H1 (cell line): ENCODE measurements at regions not wholly inside any gene's neighbourhood (a gene's known extent, or its start where the extent isn't known, plus 50 kb on each side); places are given as distances from the start of the nearest gene placed in this dataset.

ENCODE experiments used
- ATF2 ChIP-seq: IDR thresholded peaks from 2 replicates; pipeline ENCODE4 v1.6.1; 2012; ENCODE audit warnings: low read length, inconsistent platforms
- CHD2 ChIP-seq: IDR thresholded peaks from 2 replicates; pipeline ENCODE4 v1.6.1; 2012; ENCODE audit warnings: low read length, improper control_type of control experiment
- CTCF ChIP-seq, 3 experiments: IDR thresholded peaks; 1 replicate in 2 of 3; 2 replicates in 1 of 3; pipeline versions ENCODE4 v1.5.1 to v1.6.1; 2011; ENCODE audit warnings: low read length in 3 of 3, mild to moderate bottlenecking in 3 of 3, inconsistent platforms in 2 of 3, low read depth in 1 of 3, moderate library complexity in 1 of 3; ENCODE audit not compliant: insufficient read depth in 1 of 3; ENCODE audit errors: control extremely low read depth in 1 of 3
- EZH2 ChIP-seq: fragments of 200-600 bp; sonication (generic); IDR thresholded peaks from 2 replicates; pipeline ENCODE4 v1.7.1; 2012; ENCODE audit warnings: low read depth, mild to moderate bottlenecking, moderate library complexity, low read length, inconsistent platforms; ENCODE audit not compliant: severe bottlenecking
- NRF1 ChIP-seq: IDR thresholded peaks from 2 replicates; pipeline ENCODE4 v1.6.1; 2011; ENCODE audit warnings: mild to moderate bottlenecking, low read depth, low read length, improper control_type of control experiment
- POLR2AphosphoS5 ChIP-seq: IDR thresholded peaks from 2 replicates; pipeline ENCODE4 v1.6.1; 2011; ENCODE audit warnings: low read depth, low read length
- SP4 ChIP-seq: IDR thresholded peaks from 2 replicates; pipeline ENCODE4 v1.6.1; 2012; ENCODE audit warnings: low read length, inconsistent platforms
- TF ChIP-seq, protein P1 (sequence below): IDR thresholded peaks from 2 replicates; pipeline ENCODE4 v1.6.1; 2012; ENCODE audit warnings: inconsistent platforms

DNA sequence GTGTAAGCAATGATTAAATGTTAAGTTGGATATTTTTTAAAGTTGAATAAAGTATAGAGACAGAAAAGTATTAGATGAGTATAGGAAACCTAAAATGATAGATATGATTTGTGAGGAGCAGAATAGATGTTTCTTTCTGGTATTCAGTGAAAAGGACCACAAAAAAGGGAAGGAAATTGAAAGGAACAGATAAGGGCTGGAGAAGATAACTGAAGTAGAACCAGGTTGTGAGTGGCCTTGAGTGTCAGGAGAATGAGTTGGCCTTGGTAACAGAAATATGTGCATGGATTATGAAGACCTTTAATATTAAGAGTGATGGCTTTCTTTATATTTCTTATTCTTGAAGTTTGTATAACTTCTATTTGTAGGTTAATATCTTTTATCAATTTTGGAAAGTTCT lies 543.5 kb downstream of the METTL4 start:
- TF ChIP-seq CHD2 (no peak), ATF2 (no peak), NRF1 (no peak), SP4 (no peak), POLR2AphosphoS5 (no peak), EZH2 (no peak), CTCF (IDR thresholded peaks at IDR 0.05; ENCODE audit: control extremely low read depth in 1 of 3, insufficient read depth in 1 of 3, low read depth in 1 of 3, low read length in 3 of 3) (no peak)
- TF ChIP-seq, protein P1, sequence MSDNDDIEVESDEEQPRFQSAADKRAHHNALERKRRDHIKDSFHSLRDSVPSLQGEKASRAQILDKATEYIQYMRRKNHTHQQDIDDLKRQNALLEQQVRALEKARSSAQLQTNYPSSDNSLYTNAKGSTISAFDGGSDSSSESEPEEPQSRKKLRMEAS: no peak
